DND-41 (cell line): ENCODE measurements at regions not wholly inside any gene's neighbourhood (a gene's known extent, or its start where the extent isn't known, plus 50 kb on each side); places are given as distances from the start of the nearest gene placed in this dataset.

ENCODE experiments used
- ATAC-seq: fragments of 200-7000 bp; cut with Tn5 transposase; 3 replicates; pipeline ENCODE4 v1.9.1; 2021; ENCODE audit warnings: low read depth; ENCODE audit not compliant: insufficient read depth
- DNase-seq: peaks from one replicate; pipeline ENCODE4 v3.0.0-alpha.2; 2020
- H2AFZ ChIP-seq: 2 replicates; pipeline ENCODE4 v1.6.0; 2012; ENCODE audit warnings: low read depth, low read length
- H3K27ac ChIP-seq: 2 replicates; pipeline ENCODE4 v1.5.1; 2012; ENCODE audit warnings: low read length, inconsistent platforms
- H3K27me3 ChIP-seq: fragments of 200-600 bp; sonication (generic); 2 replicates; pipeline ENCODE4 v1.6.0; 2012; ENCODE audit warnings: low read length, mild to moderate bottlenecking, inconsistent platforms; ENCODE audit not compliant: insufficient read depth, poor library complexity
- H3K36me3 ChIP-seq: 2 replicates; pipeline ENCODE4 v1.5.1; 2012; ENCODE audit warnings: low read length, inconsistent platforms; ENCODE audit not compliant: insufficient read depth
- H3K4me1 ChIP-seq: 2 replicates; pipeline ENCODE4 v1.5.1; 2012; ENCODE audit warnings: mild to moderate bottlenecking, low read length; ENCODE audit not compliant: insufficient read depth
- H3K4me2 ChIP-seq: 2 replicates; pipeline ENCODE4 v1.6.0; 2012; ENCODE audit warnings: mild to moderate bottlenecking, moderate library complexity, low read length, inconsistent platforms; ENCODE audit not compliant: insufficient read depth
- H3K4me3 ChIP-seq, 2 experiments: fragments of 200-600 bp in 1 of 2; shearing (Covaris generic) in 1 of 2; 2 replicates each; pipeline ENCODE4 v1.5.1; 2012 to 2016; ENCODE audit warnings: inconsistent platforms in 2 of 2, low read length in 2 of 2, mild to moderate bottlenecking in 2 of 2, low read depth in 1 of 2, moderate library complexity in 1 of 2
- H3K79me2 ChIP-seq: 2 replicates; pipeline ENCODE4 v1.6.0; 2012; ENCODE audit warnings: low read length, inconsistent platforms; ENCODE audit not compliant: insufficient read depth
- H3K9ac ChIP-seq: 2 replicates; pipeline ENCODE4 v1.6.0; 2012; ENCODE audit warnings: low read depth, mild to moderate bottlenecking, inconsistent platforms, low read length, moderate library complexity
- H3K9me3 ChIP-seq: 2 replicates; pipeline ENCODE4 v1.5.1; 2012; ENCODE audit warnings: low read length, moderate library complexity, mild to moderate bottlenecking, inconsistent platforms; ENCODE audit not compliant: insufficient read depth, severe bottlenecking
- H4K20me1 ChIP-seq: 2 replicates; pipeline ENCODE4 v1.6.0; 2012; ENCODE audit warnings: low read length; ENCODE audit not compliant: insufficient read depth
- CTCF ChIP-seq: IDR thresholded peaks from 2 replicates; pipeline ENCODE4 v1.5.1; 2012; ENCODE audit warnings: borderline replicate concordance, low read length, moderate library complexity, mild to moderate bottlenecking; ENCODE audit not compliant: poor library complexity, severe bottlenecking; ENCODE audit errors: extremely low read depth
- EZH2 ChIP-seq: IDR thresholded peaks from 3 replicates; pipeline ENCODE4 v1.6.1; 2012; ENCODE audit warnings: borderline replicate concordance, low read depth, mild to moderate bottlenecking, moderate library complexity, low read length, inconsistent platforms; ENCODE audit not compliant: severe bottlenecking

- Histone ChIP-seq H3K4me3 (no peak overlapping the region), H3K4me2 (no peak overlapping the region), H2AFZ (no peak overlapping the region), H3K9me3 (no peaks in the 10 kb centered on the region), H3K27me3 (no peaks in the 10 kb centered on the region), H3K36me3 (no peaks in the 10 kb centered on the region), H3K4me1 (peaks cover 74% of the 10 kb centered on the region), H3K79me2 (no peaks in the 10 kb centered on the region), H4K20me1 (no peaks in the 10 kb centered on the region), H3K27ac (peak overlapping the region; percentile 98), H3K9ac (no peak overlapping the region)
- ATAC-seq (no peak), DNase-seq (peak; percentile 43)
- TF ChIP-seq CTCF (no peak), EZH2 (no peak)
Measured at GRCh38 chr11:134727204-134727603, 315.2 kb upstream of the B3GAT1 start.

- peaks cover 82% of the 10 kb centered on the region for H3K4me1 ChIP-seq
- H4K20me1 ChIP-seq = no peaks in the 10 kb centered on the region
- peak overlapping the region; percentile 55 for H3K4me2 ChIP-seq
- H3K79me2 ChIP-seq = no peaks in the 10 kb centered on the region
- TF ChIP-seq CTCF = peak; percentile 47
- no peak for TF ChIP-seq EZH2
- H3K27ac ChIP-seq = peak overlapping the region; percentile 98
- no peak for DNase-seq
- no peak for ATAC-seq
- peak overlapping the region; percentile 59 for H3K9ac ChIP-seq
- no peak overlapping the region for H3K4me3 ChIP-seq
- no peaks in the 10 kb centered on the region for H3K9me3 ChIP-seq
- H2AFZ ChIP-seq = no peak overlapping the region
- no peaks in the 10 kb centered on the region for H3K36me3 ChIP-seq
- no peaks in the 10 kb centered on the region for H3K27me3 ChIP-seq
Measured at GRCh38 chr11:134725716-134726639, 313.9 kb upstream of the B3GAT1 start.

- Histone ChIP-seq H3K4me1 (peaks cover 88% of the 10 kb centered on the region), H3K4me2 (peak overlapping the region; percentile 55), H4K20me1 (no peaks in the 10 kb centered on the region), H3K4me3 (peak overlapping the region in 1 of 2 experiments; percentile 26; a peak in 1 of 4 replicates), H3K36me3 (no peaks in the 10 kb centered on the region), H3K9me3 (no peaks in the 10 kb centered on the region), H3K79me2 (no peaks in the 10 kb centered on the region), H3K27ac (peak overlapping the region; percentile 98), H3K9ac (peak overlapping the region; percentile 59), H2AFZ (no peak overlapping the region), H3K27me3 (no peaks in the 10 kb centered on the region)
- no peak for ATAC-seq
- no peak for TF ChIP-seq EZH2
- no peak for TF ChIP-seq CTCF
- DNase-seq = no peak
Measured at GRCh38 chr11:134725211-134725610, 313.2 kb upstream of the B3GAT1 start.
